Activated CD8-positive, alpha-beta T cell treated with anti-CD3 and anti-CD28 coated beads for 36 hours (primary cell): ENCODE measurements at regions not wholly inside any gene's neighbourhood (a gene's known extent, or its start where the extent isn't known, plus 50 kb on each side); places are given as distances from the start of the nearest gene placed in this dataset.

Experiments used
- ATAC-seq: fragments of 200-7000 bp; cut with Tn5 transposase; one replicate; pipeline ENCODE4 v1.10.0; 2021; ENCODE audit warnings: mild to moderate bottlenecking, moderate library complexity
- CTCF ChIA-PET: fragments of 350-600 bp; sonication (Branson Sonifier 250); formaldehyde crosslinking; loops from one replicate; lab custom pipeline; 2021; ENCODE audit warnings: antibody characterized with exemption; lab: Charles Lee
- POLR2A ChIA-PET: fragments of 350-600 bp; sonication (Branson Sonifier 250); formaldehyde crosslinking; loops from one replicate; lab custom pipeline; 2021; ENCODE audit warnings: antibody characterized with exemption; lab: Charles Lee
- DNase-seq: peaks from one replicate; pipeline ENCODE4 v3.0.0-alpha.2; 2020
- H3K27ac Mint-ChIP-seq: one replicate; pipeline ENCODE4 v1.8.0; 2021; ENCODE audit warnings: mild to moderate bottlenecking, mixed read lengths
- H3K27me3 Mint-ChIP-seq: one replicate; pipeline ENCODE4 v1.8.0; 2021; ENCODE audit warnings: mixed read lengths
- H3K36me3 Mint-ChIP-seq: one replicate; pipeline ENCODE4 v1.8.0; 2021; ENCODE audit warnings: low read depth, mixed read lengths
- H3K4me1 Mint-ChIP-seq: one replicate; pipeline ENCODE4 v1.8.0; 2021; ENCODE audit warnings: low read depth, mixed read lengths
- H3K4me3 Mint-ChIP-seq: one replicate; pipeline ENCODE4 v1.8.0; 2021; ENCODE audit warnings: mild to moderate bottlenecking, moderate library complexity, mixed read lengths
- H3K9me3 Mint-ChIP-seq: one replicate; pipeline ENCODE4 v1.8.0; 2021; ENCODE audit warnings: mixed read lengths
- intact Hi-C: fragments of 100-400 bp; cut with micrococcal nuclease; formaldehyde crosslinking; loops from one replicate; pipeline ENCODE4 v1.10.0; 2022
- TF ChIP-seq, protein P1 (sequence below): fragments of 200-600 bp; IDR thresholded peaks from one replicate; pipeline ENCODE4 v1.8.0; 2022; ENCODE audit warnings: antibody characterized with exemption, mild to moderate bottlenecking

DNA sequence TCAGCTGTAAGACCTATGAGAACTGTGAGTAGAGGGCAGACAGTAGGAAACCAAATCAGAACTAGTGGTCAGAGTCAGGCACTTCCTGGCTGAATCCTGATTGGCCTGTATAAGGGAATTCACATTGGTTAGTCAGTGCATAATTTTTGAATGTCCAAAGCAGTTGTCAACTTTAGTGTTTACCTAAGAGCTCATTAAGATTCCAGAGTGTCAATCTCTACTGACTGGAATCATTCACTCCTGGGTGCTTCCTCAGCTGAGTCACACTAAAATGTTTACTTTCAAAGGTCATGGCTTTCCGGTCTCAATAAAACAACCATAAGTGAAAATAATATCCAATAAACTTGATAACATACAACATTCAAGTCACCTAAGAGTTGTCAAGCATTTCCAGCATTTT lies 306.1 kb downstream of the C11orf87 start:
- peaks cover 1% of the 10 kb centered on the region for H3K27me3 Mint-ChIP-seq
- no peak overlapping the region for H3K27ac Mint-ChIP-seq

DNA sequence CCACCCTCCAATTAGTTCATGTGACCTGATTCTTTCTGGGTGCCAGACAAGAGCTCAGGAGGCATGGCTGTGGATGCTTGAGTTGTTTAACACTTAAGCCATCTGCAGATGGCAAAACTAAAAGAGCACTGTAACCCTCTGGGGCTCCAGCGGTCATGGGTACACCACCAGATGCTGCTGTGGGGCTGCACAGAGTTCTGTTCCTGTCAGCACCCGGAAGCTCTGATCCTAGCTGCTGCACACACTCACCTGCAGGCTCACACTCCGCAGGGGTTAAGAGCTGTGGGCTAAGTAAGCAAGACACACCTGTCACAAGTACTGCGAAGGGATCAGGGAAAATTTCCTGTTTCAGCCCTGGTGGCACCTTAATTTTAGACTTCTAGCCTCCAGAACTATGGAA lies 307.8 kb downstream of the C11orf87 start:
- H3K27ac Mint-ChIP-seq, result no peak overlapping the region
- peaks cover 1% of the 10 kb centered on the region for H3K27me3 Mint-ChIP-seq
- ChIA-PET CTCF (no interaction called here), POLR2A (no interaction called here)
- H3K9me3 Mint-ChIP-seq, result no peaks in the 10 kb centered on the region
- no peak for DNase-seq
- H3K4me3 Mint-ChIP-seq, result no peak overlapping the region
- intact Hi-C loops, result no loop called here
- ATAC-seq, result no peak
- no peaks in the 10 kb centered on the region for H3K36me3 Mint-ChIP-seq
- TF ChIP-seq, protein P1, sequence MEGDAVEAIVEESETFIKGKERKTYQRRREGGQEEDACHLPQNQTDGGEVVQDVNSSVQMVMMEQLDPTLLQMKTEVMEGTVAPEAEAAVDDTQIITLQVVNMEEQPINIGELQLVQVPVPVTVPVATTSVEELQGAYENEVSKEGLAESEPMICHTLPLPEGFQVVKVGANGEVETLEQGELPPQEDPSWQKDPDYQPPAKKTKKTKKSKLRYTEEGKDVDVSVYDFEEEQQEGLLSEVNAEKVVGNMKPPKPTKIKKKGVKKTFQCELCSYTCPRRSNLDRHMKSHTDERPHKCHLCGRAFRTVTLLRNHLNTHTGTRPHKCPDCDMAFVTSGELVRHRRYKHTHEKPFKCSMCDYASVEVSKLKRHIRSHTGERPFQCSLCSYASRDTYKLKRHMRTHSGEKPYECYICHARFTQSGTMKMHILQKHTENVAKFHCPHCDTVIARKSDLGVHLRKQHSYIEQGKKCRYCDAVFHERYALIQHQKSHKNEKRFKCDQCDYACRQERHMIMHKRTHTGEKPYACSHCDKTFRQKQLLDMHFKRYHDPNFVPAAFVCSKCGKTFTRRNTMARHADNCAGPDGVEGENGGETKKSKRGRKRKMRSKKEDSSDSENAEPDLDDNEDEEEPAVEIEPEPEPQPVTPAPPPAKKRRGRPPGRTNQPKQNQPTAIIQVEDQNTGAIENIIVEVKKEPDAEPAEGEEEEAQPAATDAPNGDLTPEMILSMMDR, result no peak
- H3K4me1 Mint-ChIP-seq, result no peaks in the 10 kb centered on the region

More for the DNA sequence above, 306.1 kb downstream of the C11orf87 start:
- Mint-ChIP-seq H3K9me3 (no peaks in the 10 kb centered on the region), H3K4me1 (no peaks in the 10 kb centered on the region), H3K4me3 (no peak overlapping the region), H3K36me3 (no peaks in the 10 kb centered on the region)
- ATAC-seq (no peak), DNase-seq (no peak)
- TF ChIP-seq, protein P1, result no peak
- intact Hi-C loops, result no loop called here
- CTCF ChIA-PET, result no interaction called here
- POLR2A ChIA-PET, result no interaction called here

DNA sequence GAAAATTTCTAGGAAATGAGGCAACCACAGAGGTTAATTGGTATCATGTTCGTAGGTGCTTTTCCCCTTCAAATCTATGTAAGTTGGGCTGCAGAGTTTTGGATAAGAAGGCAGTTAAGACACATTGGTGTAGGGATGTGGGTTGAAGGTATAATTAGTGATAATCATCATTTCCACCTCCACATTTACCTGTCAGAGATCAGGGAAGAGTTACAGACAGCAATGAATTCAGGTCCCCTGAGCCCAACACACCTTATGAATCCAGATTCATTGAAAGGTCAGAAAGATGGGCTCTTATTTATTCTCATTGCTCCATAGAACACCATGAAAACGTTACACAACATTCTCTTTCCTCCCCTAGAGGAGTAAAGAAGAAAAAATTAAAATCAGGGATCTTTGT lies 308.7 kb downstream of the C11orf87 start:
- no peak overlapping the region for H3K27ac Mint-ChIP-seq
- intact Hi-C loops, result no loop called here
- H3K36me3 Mint-ChIP-seq, result no peaks in the 10 kb centered on the region
- ATAC-seq (no peak), DNase-seq (no peak)
- H3K27me3 Mint-ChIP-seq, result peaks cover 1% of the 10 kb centered on the region
- no peaks in the 10 kb centered on the region for H3K4me1 Mint-ChIP-seq
- POLR2A ChIA-PET, result no interaction called here
- CTCF ChIA-PET, result no interaction called here
- no peaks in the 10 kb centered on the region for H3K9me3 Mint-ChIP-seq
- H3K4me3 Mint-ChIP-seq, result no peak overlapping the region
- TF ChIP-seq, protein P1, result no peak

DNA sequence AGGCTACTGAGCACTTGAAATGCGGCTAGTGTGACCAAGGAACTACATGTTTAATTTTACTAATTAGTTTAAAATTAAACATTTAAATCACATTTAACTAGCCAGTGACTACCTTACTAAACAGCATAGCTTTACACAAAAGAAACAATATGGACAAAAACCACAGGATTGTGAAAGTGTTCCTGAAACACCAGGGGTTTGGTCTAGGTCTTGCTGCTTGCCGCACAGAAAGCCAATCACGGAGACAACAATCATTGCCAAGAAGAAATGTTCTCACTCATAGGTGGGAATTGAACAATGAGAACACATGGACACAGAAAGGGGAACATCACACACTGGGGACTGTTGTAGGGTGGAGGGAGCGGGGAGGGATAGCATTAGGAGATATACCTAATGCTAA lies 309.5 kb downstream of the C11orf87 start:
- Mint-ChIP-seq H3K9me3 (no peaks in the 10 kb centered on the region), H3K27ac (no peak overlapping the region), H3K4me3 (no peak overlapping the region), H3K36me3 (no peaks in the 10 kb centered on the region), H3K27me3 (peaks cover 1% of the 10 kb centered on the region), H3K4me1 (no peaks in the 10 kb centered on the region)
- DNase-seq, result no peak
- CTCF ChIA-PET, result no interaction called here
- intact Hi-C loops, result no loop called here
- POLR2A ChIA-PET, result no interaction called here
- TF ChIP-seq, protein P1, result no peak
- no peak for ATAC-seq

DNA sequence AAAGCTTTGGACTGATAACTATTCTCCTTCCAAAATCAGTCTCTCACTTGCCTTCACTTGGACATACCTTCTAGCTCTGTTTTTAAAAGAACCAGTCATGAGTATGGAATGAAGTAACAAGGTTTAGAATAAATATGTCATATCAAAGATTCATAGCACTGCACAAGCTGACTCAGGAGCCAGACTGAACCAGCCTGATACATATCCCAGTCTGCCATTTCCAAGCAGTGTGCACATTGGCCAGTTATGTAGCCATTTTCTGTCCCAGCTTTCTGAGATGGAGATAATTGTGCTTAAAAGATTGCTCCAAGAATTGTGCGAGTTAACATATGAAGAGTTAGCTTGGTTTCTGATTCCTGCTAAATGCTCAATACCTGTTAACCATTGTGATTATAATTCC lies 311.3 kb downstream of the C11orf87 start:
- Mint-ChIP-seq H3K36me3 (no peaks in the 10 kb centered on the region), H3K9me3 (no peaks in the 10 kb centered on the region), H3K4me3 (no peak overlapping the region), H3K27me3 (peaks cover 1% of the 10 kb centered on the region), H3K4me1 (no peaks in the 10 kb centered on the region), H3K27ac (no peak overlapping the region)
- no peak for ATAC-seq
- DNase-seq, result no peak
- ChIA-PET CTCF (interaction anchor here (1.4 kb wide), 1 partner anchor 11 kb away, joined by 4 read pairs; no protein-coding TSS in a partner anchor), POLR2A (no interaction called here)
- TF ChIP-seq, protein P1, result no peak
- intact Hi-C loops, result no loop called here
